ENCODE measurements at regions not wholly inside any gene's neighbourhood (a gene's known extent, or its start where the extent isn't known, plus 50 kb on each side); places are given as distances from the start of the nearest gene placed in this dataset.

GRCh38 chr7:12751764-12752163 is 64.3 kb downstream of the ARL4A start:
- no peak for TF ChIP-seq CTCF (conservative IDR thresholded peaks at IDR 0.05 in 1 of 2, IDR thresholded peaks at IDR 0.05 in 1 of 2; ENCODE audit: extremely low read depth in 1 of 2, insufficient read depth in 1 of 2, low read depth in 1 of 2, low read length in 2 of 2)
- TF ChIP-seq EZH2 (IDR thresholded peaks at IDR 0.05; ENCODE audit: borderline replicate concordance, low read length): no peak
